HG02642 (cell line): ENCODE measurements at regions not wholly inside any gene's neighbourhood (a gene's known extent, or its start where the extent isn't known, plus 50 kb on each side); places are given as distances from the start of the nearest gene placed in this dataset.

ENCODE experiments used
- ATAC-seq: cut with Tn5 transposase; IDR thresholded peaks from one replicate; pipeline ENCODE4 v1.9.1; 2021; ENCODE audit warnings: mild to moderate bottlenecking; ENCODE audit not compliant: unreplicated experiment, poor library complexity

DNA sequence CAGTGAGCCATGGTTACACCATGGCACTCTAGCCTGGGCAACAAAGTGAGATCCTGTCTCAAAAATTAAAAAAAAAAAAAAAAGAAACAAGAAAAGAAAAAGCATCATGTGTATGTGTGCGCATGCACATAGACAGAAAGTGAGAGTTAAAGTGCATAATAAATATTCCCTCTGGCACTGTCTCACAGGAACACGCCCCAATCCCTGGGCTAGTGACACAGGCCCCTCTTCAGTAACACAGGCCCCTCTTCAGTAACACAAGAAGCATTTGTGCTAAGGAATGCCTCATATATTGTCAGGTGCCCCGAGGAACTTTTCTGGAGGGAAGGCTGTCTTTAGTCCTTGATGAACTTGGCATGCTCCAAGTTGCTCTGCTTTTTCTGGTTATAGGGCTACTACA, 57.5 kb downstream of the RPL27A start:
- ATAC-seq, result no peak

DNA sequence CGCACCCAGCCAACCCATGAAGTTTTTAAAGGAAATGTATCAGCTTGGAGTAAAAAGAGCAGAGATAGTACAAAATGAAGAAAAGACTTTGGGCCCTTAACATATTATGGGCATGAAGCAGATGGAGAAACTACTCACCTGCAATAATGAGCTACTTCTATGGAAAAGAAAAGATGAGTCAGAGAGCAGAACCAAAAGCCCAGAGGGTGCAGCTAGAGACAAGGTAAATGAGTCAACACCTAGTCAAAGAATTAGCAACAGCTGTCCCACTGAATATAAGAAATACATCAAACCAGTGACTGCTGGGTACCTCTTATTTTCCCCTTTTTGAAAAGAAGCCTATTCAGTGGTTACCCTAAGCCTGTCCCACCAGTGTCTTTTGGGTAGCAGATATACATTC, 61.8 kb downstream of the RPL27A start:
- ATAC-seq, result no peak

- ATAC-seq, result no peak
These were observed 63.0 kb downstream of the RPL27A start for GRCh38 chr11:8745431-8746253.

- ATAC-seq, result no peak
These were observed 63.9 kb downstream of the RPL27A start for GRCh38 chr11:8746331-8746974.

- ATAC-seq, result no peak
These were observed 64.6 kb downstream of the RPL27A start for GRCh38 chr11:8747173-8747572.

GRCh38 chr11:8748317-8748716, 65.7 kb downstream of the RPL27A start:
- no peak for ATAC-seq

GRCh38 chr11:8749202-8749601, 66.6 kb downstream of the RPL27A start:
- ATAC-seq, result no peak

DNA sequence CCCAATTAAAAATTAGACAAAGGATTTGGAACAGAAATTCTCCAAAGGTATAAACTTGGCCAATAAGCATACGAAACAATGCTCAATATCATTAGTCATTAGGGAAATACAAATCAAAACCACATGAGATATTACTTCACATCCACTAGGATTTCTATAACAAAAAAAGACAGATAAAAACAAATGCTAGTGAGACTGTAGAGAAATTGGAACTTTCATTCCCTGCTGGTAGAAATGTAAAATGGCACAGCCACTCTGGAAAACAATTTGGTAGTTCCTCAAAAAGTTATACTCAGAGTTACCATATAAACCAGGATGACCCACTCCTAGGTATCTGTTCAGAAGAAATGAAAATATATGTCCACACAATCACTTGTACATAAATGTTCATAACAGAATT, 71.6 kb downstream of the RPL27A start:
- no peak for ATAC-seq

DNA sequence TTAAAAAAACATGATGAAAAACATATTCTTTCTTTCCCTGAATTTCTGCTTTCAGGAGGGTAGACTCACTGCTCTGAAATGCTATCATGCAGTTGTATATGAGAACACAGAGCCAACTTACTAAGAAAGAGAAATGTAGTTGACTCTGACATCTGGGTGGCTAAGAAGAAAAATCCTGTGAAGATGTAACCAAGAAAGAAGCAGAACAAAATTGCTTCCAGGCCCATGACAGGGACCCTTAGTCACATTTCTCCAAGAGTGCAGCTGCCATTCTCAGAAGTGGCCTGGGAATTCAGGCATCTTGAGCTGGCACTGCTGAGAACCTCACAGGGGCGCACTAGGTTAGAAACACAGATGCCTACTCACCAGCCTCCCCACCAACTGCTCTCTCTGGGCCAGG, 73.6 kb downstream of the RPL27A start:
- no peak for ATAC-seq

DNA sequence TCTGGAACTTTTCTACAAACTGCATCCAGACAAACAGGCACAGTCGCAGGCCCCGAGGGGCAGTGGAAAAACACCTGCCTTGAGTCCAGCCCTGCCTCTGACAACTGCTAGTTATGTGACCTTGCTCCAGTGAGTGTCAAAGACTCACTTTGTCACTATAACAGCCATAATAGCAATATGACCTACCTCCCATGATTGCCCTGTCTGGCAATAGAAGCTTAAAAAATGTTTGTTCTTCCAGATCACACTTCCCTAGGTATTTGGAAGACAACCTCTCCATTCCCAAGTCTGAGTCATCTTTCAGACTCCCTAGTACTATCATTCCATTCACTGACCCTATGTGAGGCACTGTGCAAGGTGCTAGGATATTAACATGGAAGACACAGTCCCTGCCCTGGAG, 74.5 kb downstream of the RPL27A start:
- ATAC-seq, result no peak

DNA sequence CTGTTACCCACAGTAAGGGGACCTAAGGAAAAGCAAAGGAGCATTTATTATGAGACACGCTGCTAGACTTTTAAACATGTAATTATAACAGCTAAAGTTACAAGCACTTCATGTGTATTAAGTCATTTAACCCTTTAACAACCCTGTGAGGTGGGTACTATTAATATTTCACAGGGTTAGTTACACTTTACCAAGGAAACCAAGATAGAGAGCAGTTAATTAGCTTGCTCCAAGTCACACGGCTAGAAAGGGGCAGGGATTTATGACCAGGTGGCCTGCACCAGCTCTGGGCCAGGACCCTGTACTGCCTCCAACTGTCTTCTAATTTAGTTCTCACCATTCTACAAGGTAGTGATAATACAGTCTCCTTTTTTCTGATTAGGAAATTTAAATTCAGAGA, 74.9 kb downstream of the RPL27A start:
- no peak for ATAC-seq

DNA sequence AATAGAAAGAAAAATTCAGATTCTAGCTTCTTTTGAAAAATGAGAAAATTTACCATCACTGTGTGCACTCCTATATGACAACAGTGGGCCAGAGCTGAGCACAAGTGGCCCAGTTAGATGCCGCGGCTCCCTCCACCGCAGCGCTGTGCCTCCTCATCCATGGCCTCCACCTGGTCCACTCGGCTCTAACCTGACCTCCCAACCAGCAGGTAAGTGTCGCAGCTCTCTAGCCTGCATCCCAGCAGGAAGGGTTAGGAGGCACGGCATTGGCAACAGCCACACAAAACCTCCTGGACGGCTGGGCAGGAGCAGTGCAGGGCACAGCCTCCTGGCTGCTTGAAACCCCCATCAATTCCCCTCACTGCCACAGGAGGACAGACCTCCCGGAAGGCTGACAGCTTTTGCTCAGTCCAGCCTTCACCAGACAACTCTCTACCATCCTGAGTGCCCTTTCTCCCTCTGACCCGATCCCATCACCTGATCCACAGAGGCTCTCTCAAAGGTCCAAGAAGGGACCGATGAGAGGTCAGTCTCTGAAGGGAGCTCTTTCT, 76.1 kb downstream of the RPL27A start:
- no peak for ATAC-seq

DNA sequence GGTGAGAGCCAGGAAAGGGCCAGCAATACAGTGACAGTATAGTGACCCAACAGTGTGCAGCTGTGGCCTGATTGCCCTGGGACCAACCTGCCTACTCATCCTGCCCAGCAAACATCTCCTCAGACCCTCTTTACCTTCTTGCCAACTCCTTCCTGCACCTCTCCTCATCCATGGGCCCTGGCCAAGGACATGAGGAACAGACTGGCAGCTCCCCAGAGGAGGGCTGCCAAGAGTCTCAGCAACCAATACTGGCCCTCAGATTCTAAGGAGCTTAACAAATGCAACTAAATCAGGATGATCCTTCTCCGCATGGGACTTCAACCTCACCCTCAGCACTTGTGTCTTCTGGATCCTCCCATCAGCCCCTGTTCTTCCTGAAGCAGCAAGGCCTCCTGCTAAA, 77.0 kb downstream of the RPL27A start:
- no peak for ATAC-seq

DNA sequence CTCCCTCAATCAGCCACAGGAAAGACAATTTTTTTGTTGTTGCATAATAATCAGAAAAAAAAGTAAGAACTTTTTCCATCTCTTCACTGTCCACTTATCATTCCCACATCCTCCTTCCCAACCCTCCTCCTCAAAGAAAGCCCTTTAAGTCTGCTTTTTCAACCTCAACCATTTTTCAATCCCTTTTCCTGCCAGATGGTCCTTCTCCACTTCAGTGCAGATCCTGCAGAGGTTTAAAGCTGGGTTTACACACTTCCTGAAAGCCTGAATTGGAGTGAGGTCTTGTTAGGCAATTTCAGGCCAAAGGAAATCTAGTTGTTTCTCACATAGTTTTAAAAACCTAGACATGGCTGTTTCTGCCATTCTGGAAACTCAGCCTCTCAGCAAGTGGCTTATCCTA, 78.3 kb downstream of the RPL27A start:
- ATAC-seq, result no peak

DNA sequence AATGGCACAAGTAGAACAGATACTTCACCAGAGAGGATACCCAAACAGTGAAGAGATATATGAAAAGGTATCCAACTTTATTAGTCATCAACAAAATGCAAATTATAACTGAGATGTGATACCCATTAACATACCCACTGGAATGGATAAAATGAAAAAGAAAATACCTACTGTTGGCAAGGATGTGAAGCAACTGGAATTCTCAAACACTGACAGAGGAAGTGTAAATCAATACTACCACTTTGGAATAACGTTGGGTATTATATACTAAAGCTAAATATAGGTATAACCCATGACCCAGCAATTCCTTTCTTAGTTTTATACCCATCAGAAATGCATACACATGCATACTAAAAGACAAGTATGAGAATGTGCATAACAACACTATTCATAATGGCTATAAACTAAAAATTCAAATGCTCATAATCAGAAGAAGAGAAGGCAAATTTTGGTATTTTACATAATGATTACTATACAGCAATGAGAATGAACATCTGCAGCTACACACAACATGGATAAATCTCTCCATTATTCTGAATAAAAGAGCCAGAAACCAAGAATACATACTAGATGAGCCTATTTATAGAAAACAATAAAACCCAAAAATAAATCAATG, 80.6 kb downstream of the RPL27A start:
- no peak for ATAC-seq

GRCh38 chr11:8765294-8765693, 82.7 kb downstream of the RPL27A start:
- no peak for ATAC-seq

DNA sequence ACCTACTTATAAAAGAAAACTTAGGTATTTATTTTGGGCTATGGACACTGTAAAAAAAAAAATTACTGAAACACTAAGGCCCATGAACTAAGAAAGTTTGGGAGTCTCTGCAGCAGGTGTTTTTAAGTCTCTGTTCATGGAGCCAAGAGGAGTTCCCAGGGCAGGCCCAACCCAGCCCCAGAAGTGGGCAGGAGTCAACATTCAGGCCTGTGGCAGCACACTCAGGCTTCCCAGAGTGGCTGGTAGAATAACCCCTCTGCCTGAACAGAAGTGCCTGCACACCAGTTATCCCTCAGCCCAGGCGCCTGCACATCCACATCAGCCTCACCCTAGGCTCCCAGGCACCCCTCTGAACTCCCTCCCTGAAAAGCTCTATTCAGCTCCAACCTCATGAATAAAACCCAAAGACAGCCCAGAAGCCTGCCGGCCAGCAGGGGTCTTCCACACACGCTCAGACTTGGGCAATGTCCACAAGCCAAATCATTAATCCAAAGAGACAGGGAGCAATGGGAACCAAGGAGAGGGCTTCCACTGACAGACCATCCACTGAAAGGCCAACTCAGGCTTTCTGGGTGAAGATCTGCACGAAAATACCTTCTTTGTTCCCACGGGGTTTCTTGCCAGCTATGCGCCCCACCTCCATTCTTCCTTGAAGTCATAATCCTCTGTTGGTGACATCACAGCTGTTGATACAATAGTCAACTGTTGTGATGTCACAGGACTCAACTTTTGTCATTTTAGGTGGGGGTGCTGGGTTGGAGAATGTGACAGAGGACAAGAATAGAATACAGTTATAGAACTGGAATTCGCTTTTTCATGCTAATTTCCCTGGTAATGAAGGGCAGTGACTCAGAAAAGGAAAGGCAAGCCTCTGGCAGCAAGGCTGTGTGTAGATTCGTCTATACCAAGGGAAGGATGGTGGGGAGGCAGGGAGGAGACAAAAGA, 83.7 kb downstream of the RPL27A start:
- no peak for ATAC-seq

- no peak for ATAC-seq
These were observed 84.4 kb downstream of the RPL27A start for GRCh38 chr11:8766988-8767374.

- ATAC-seq, result no peak
These were observed 85.0 kb downstream of the RPL27A start for GRCh38 chr11:8767466-8768142.
